GM19035 (cell line): ENCODE measurements at regions not wholly inside any gene's neighbourhood (a gene's known extent, or its start where the extent isn't known, plus 50 kb on each side); places are given as distances from the start of the nearest gene placed in this dataset.
"Not testable (repeated sequence)": the region's sequence is repeated elsewhere in the genome, so short reads cannot be mapped to it uniquely, and the experiment has no call there.

ENCODE experiments used
- ATAC-seq: cut with Tn5 transposase; IDR thresholded peaks from one replicate; pipeline ENCODE4 v1.9.1; 2021; ENCODE audit not compliant: unreplicated experiment

GRCh38 chr2:175363699-175364098 is 182.2 kb upstream of the ATP5MC3 start:
- no peak for ATAC-seq

GRCh38 chr2:175362331-175362730 is 180.8 kb upstream of the ATP5MC3 start:
- ATAC-seq = no peak

- no peak for ATAC-seq
Observed at GRCh38 chr2:175359710-175360109, 178.2 kb upstream of the ATP5MC3 start.

GRCh38 chr2:175356901-175357300 is 175.4 kb upstream of the ATP5MC3 start:
- no peak for ATAC-seq

DNA sequence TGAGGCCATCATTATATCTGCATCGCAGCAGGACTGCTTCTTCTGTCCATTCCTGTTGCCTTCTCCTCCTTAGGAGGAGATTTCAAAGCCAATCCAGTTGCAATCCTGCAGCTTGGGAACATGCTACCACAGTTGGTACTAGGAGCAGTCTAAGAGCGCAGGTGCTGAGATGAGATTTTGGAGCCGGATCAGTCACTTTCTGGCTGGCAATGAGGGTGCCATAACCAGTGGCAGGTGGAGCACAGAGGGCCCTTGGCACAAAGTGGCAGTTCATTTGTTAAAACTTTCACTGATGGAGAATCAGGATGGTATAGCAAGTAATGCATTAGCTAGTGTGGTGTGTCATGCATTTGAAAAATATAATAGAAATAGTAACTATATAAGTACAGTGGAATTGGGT is 173.7 kb upstream of the ATP5MC3 start:
- ATAC-seq = no peak

DNA sequence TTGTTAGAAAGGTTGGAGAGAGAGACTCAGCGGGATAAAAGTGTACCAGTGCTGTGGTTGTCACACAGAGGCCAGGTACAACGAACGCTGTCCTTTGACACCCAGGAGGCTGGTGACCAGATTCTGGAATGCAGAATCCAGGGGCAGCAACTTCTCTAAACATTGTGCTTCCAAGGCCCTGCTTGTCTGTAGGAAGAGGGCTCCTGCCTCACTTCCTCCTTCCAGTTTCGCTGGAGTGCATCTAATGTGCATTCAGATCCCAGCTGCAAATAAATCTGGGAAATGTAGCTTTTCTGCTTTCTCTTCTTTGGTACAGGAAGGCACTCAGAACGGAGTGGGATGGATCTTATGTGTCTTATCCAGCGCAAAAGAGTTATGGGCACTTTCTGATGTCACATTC is 171.8 kb upstream of the ATP5MC3 start:
- no peak for ATAC-seq

- no peak for ATAC-seq
Observed at GRCh38 chr2:175351512-175351911, 170.0 kb upstream of the ATP5MC3 start.

- no peak for ATAC-seq
Observed at GRCh38 chr2:175350105-175350504, 168.6 kb upstream of the ATP5MC3 start.

DNA sequence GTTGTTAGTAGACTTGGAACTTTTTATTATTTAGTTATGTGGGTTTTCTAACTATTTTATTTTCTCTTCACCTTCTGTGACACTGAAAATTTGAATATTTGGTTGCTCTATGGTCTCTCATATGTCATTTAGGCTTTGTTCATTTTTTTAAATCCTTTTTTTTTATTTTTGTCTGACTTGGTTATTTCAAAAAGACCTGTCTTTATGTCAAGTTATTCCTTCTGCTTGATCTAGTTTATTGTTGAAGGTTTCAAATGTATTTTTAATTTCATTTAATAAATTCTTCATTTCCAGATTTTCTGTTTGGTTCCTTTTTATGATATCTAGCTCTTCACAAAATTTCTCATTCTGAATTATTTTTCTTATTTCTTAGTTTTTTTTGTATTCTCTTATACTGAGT is 160.6 kb upstream of the ATP5MC3 start:
- ATAC-seq = no peak

- no peak for ATAC-seq
Observed at GRCh38 chr2:175330195-175330594, 148.7 kb upstream of the ATP5MC3 start.

- no peak for ATAC-seq
Observed at GRCh38 chr2:175326801-175327200, 145.3 kb upstream of the ATP5MC3 start.

DNA sequence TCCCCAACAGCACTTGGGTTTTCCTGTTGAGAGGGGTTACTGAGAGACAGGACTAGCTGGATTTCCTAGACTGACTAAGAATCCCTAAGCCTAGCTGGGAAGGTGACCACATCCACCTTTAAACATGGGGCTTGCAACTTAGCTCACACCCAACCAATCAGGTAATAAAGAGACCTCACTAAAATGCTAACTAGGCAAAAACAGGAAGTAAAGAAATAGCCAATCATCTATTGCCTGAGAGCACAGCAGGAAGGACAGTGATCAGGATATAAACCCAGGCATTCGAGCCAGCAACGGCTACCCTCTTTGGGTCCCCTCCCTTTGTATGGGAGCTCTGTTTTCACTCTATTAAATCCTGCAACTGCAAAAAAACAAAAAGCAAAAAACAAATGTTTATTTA is 144.7 kb upstream of the ATP5MC3 start:
- ATAC-seq = not testable (repeated sequence)

GRCh38 chr2:175323162-175323561 is 141.7 kb upstream of the ATP5MC3 start:
- no peak for ATAC-seq

GRCh38 chr2:175318542-175318941 is 137.0 kb upstream of the ATP5MC3 start:
- no peak for ATAC-seq

- no peak for ATAC-seq
Observed at GRCh38 chr2:175317751-175318150, 136.2 kb upstream of the ATP5MC3 start.

DNA sequence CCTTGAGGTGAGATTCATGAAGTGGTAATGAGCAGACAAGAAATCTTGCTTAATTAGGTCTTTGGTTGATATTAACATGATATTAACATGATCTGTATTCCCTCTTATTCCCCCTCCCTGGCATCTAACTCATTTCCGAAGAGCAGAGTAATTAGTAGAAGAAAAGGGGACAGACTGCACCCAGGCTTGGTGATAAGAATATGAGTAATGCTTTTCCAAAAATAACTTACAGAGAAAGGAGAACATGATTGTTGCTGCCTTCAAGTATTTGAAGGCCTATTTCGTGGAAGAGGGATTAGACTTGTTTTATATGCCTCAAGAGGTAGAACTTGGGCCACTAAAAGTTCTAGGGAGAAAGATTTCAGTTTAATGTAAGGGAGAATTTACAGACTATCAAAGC is 130.6 kb upstream of the ATP5MC3 start:
- no peak for ATAC-seq

- no peak for ATAC-seq
Observed at GRCh38 chr2:175310813-175311504, 129.4 kb upstream of the ATP5MC3 start.

- ATAC-seq = peak; percentile 58
Observed at GRCh38 chr2:175309799-175310198, 128.3 kb upstream of the ATP5MC3 start.

- no peak for ATAC-seq
Observed at GRCh38 chr2:175308005-175308404, 126.5 kb upstream of the ATP5MC3 start.

- no peak for ATAC-seq
Observed at GRCh38 chr2:175304541-175304940, 123.0 kb upstream of the ATP5MC3 start.

DNA sequence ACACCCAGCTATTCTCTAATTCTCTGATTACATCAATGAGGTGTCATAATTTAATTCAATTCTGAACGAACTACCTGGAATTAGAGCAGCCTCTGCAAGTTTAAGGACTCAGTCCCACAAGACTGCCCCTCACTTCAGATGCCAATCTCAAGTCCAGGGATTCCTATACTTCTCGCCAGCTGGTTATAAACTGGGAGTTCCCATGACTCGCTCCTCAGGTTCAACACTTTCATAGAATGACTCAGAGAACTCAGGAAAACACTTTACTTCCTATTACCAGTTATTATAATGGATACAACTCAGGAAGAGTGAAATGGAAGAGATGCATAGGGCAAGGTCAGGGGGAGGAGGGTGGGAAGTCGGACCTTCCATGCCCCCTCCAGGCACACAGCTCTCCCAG is 112.3 kb upstream of the ATP5MC3 start:
- ATAC-seq = no peak

DNA sequence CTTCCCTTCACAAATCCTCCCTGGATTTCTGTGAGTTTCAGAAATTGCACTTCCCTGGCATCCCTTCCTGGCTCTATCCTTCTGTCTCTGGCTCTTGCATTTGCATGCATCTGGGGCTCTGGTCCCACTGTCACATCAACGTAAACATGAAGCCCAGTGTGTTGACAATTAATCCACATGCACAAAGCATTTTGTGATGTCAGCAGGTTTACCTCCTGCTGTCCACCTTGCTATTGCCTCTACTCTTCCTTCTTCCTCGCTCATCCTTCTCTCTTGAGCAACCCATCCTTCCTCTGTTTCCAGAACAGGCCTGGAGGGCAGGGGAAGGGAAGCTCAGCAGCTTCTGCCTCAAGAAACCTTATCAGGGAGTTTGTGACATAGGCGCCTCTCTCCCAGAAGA is 111.7 kb upstream of the ATP5MC3 start:
- no peak for ATAC-seq

GRCh38 chr2:175282886-175283285 is 101.4 kb upstream of the ATP5MC3 start:
- no peak for ATAC-seq
